ENCODE measurements at regions not wholly inside any gene's neighbourhood (a gene's known extent, or its start where the extent isn't known, plus 50 kb on each side); places are given as distances from the start of the nearest gene placed in this dataset.
A peak's percentile ranks its signal among the peaks of the same experiment; 100 is the strongest.

DNA sequence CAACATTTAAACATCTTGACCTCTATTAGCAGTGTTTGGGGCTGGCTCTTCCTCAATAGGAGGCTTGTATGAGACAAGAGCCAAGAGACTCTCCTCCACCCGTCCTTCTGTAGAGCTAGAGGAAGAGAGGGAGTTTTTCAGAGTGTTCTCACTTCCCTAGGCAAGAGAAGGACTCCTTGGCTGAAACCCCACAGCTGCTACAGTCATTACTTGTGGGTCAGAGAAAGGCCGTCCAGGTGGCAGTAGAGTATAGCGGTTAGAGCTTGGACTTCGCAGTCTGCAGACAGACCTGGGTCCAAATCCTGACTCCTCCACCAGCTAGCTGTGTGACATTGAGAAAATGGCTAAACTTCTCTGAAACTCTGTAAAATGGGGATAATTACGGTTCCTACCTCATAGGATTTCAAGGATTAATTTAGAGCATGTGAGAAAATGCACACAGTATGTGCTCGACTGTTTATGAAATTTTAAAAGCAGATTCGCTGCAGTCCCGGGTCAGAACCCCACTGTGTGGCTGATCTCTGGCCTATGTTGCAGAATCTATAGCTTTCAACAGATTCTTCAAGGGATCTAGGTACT is 80.8 kb upstream of the ARAP3 start (continued):
- TF ChIP-seq SRF (IDR thresholded peaks at IDR 0.05; ENCODE audit: low read depth, low read length) (no peak), RFX5 (IDR thresholded peaks at IDR 0.05; ENCODE audit: borderline replicate concordance, low read depth, low read length) (no peak), KDM1A (IDR thresholded peaks at IDR 0.05; ENCODE audit: borderline replicate concordance, low read length) (peak; percentile 63; the same call in 1 of the 2 replicates), SIRT6 (IDR thresholded peaks at IDR 0.05; ENCODE audit: low read length) (no peak), MAFK (IDR thresholded peaks at IDR 0.05; ENCODE audit: low read depth, low read length) (no peak), CBX5 (IDR thresholded peaks at IDR 0.05; ENCODE audit: low read depth, low read length) (no peak), TCF12 (IDR thresholded peaks at IDR 0.05; ENCODE audit: low read depth, low read length) (no peak), JUN (IDR thresholded peaks at IDR 0.05; ENCODE audit: low read depth, low read length) (no peak)
- TF ChIP-seq, protein P1, sequence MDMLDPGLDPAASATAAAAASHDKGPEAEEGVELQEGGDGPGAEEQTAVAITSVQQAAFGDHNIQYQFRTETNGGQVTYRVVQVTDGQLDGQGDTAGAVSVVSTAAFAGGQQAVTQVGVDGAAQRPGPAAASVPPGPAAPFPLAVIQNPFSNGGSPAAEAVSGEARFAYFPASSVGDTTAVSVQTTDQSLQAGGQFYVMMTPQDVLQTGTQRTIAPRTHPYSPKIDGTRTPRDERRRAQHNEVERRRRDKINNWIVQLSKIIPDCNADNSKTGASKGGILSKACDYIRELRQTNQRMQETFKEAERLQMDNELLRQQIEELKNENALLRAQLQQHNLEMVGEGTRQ (IDR thresholded peaks at IDR 0.05; ENCODE audit: low read length) = no peak

Data from H1 (cell line).